HEK293 (cell line): ENCODE measurements at regions not wholly inside any gene's neighbourhood (a gene's known extent, or its start where the extent isn't known, plus 50 kb on each side); places are given as distances from the start of the nearest gene placed in this dataset.
A peak's percentile ranks its signal among the peaks of the same experiment; 100 is the strongest.

Source experiments
- CTCF ChIA-PET: fragments of 350-600 bp; formaldehyde crosslinking; extraction: SDS; loops from one replicate; lab custom pipeline; 2021; ENCODE audit warnings: antibody characterized with exemption; lab: Yijun Ruan, JAX
- POLR2A ChIA-PET: fragments of 300-600 bp; formaldehyde crosslinking; extraction: SDS; loops from one replicate; lab custom pipeline; 2020; ENCODE audit warnings: antibody characterized with exemption, inconsistent platforms; lab: Yijun Ruan, JAX
- H3K27ac ChIP-seq: fragments of 200-500 bp; sonication (Bioruptor generic); 2 replicates; pipeline ENCODE4 v1.5.1; 2014; ENCODE audit warnings: low read depth, low read length, control low read depth, inconsistent platforms; ENCODE audit errors: extremely low read depth
- H3K36me3 ChIP-seq, 2 experiments: fragments of 200-500 bp in 1 of 2; sonication (Bioruptor generic) in 1 of 2; 1 replicate in 1 of 2; 2 replicates in 1 of 2; pipeline ENCODE4 v1.5.1; 2014 to 2017; ENCODE audit warnings: inconsistent platforms in 2 of 2, low read length in 2 of 2; ENCODE audit not compliant: control insufficient read depth in 2 of 2, insufficient read depth in 1 of 2
- H3K4me1 ChIP-seq: fragments of 200-500 bp; sonication (Bioruptor generic); 2 replicates; pipeline ENCODE4 v1.5.1; 2014; ENCODE audit warnings: mild to moderate bottlenecking, low read length, inconsistent platforms; ENCODE audit not compliant: control insufficient read depth, insufficient read depth
- H3K4me3 ChIP-seq: 2 replicates; pipeline ENCODE4 v1.5.1; 2011; ENCODE audit warnings: low read depth, mild to moderate bottlenecking, control low read depth, low read length, moderate library complexity
- H3K9me3 ChIP-seq: fragments of 200-500 bp; sonication (Bioruptor generic); 2 replicates; pipeline ENCODE4 v1.5.1; 2014; ENCODE audit warnings: low read depth, low read length, inconsistent platforms; ENCODE audit not compliant: control insufficient read depth, insufficient read depth
- FEZF1 ChIP-seq: fragments of 450-650 bp; formaldehyde crosslinking; IDR thresholded peaks from 2 replicates; pipeline ENCODE4 v1.5.1; 2016; ENCODE audit warnings: missing biosample characterization, missing genetic modification characterization
- MZF1 ChIP-seq: fragments of 450-650 bp; formaldehyde crosslinking; IDR thresholded peaks from 2 replicates; pipeline ENCODE4 v1.5.1; 2017; ENCODE audit warnings: missing biosample characterization, missing genetic modification characterization, borderline replicate concordance
- OSR2 ChIP-seq: fragments of 450-650 bp; formaldehyde crosslinking; IDR thresholded peaks from 2 replicates; pipeline ENCODE4 v1.5.1; 2016; ENCODE audit warnings: missing biosample characterization, missing genetic modification characterization
- PRDM1 ChIP-seq: fragments of 450-650 bp; formaldehyde crosslinking; IDR thresholded peaks from 2 replicates; pipeline ENCODE4; 2016; ENCODE audit warnings: missing biosample characterization, missing genetic modification characterization
- SALL2 ChIP-seq: fragments of 450-650 bp; formaldehyde crosslinking; IDR thresholded peaks from 2 replicates; pipeline ENCODE4 v1.5.0; 2017; ENCODE audit warnings: missing biosample characterization, mild to moderate bottlenecking, missing genetic modification characterization, borderline replicate concordance
- TCF7L2 ChIP-seq: IDR thresholded peaks from 2 replicates; pipeline ENCODE4 v1.6.1; 2011; ENCODE audit warnings: low read depth, mild to moderate bottlenecking, inconsistent platforms, low read length, moderate library complexity, borderline replicate concordance
- ZBTB10 ChIP-seq: fragments of 450-650 bp; formaldehyde crosslinking; IDR thresholded peaks from 2 replicates; pipeline ENCODE4 v1.5.1; 2016; ENCODE audit warnings: missing biosample characterization, missing genetic modification characterization
- ZBTB44 ChIP-seq: fragments of 450-650 bp; IDR thresholded peaks from 2 replicates; pipeline ENCODE4 v1.5.1; 2018; ENCODE audit warnings: missing biosample characterization, mild to moderate bottlenecking, missing genetic modification characterization
- ZBTB48 ChIP-seq: fragments of 450-650 bp; formaldehyde crosslinking; IDR thresholded peaks from 2 replicates; pipeline ENCODE4 v1.5.1; 2016; ENCODE audit warnings: missing biosample characterization, missing genetic modification characterization
- ZNF184 ChIP-seq: fragments of 450-650 bp; IDR thresholded peaks from 2 replicates; pipeline ENCODE4 v1.5.1; 2018; ENCODE audit warnings: missing biosample characterization, mild to moderate bottlenecking, missing genetic modification characterization
- ZNF274 ChIP-seq, 2 experiments: fragments of 200-500 bp in 1 of 2; fragments of 450-650 bp in 1 of 2; sonication (Bioruptor generic) in 1 of 2; formaldehyde crosslinking in 1 of 2; IDR thresholded peaks; 2 replicates each; pipeline versions ENCODE4 v1.5.1 to v1.6.1; 2014 to 2016; ENCODE audit warnings: borderline replicate concordance in 1 of 2, inconsistent platforms in 1 of 2, low read length in 1 of 2, missing biosample characterization in 1 of 2, missing genetic modification characterization in 1 of 2
- ZNF335 ChIP-seq: fragments of 450-650 bp; formaldehyde crosslinking; conservative IDR thresholded peaks from 2 replicates; pipeline ENCODE4 v1.5.1; 2016; ENCODE audit warnings: missing biosample characterization, missing genetic modification characterization
- ZNF350 ChIP-seq: fragments of 450-650 bp; formaldehyde crosslinking; IDR thresholded peaks from 2 replicates; pipeline ENCODE4 v1.5.0; 2017; ENCODE audit warnings: missing biosample characterization, mild to moderate bottlenecking, missing genetic modification characterization
- ZNF571 ChIP-seq: fragments of 450-650 bp; formaldehyde crosslinking; IDR thresholded peaks from 2 replicates; pipeline ENCODE4 v1.5.0; 2017; ENCODE audit warnings: missing biosample characterization, missing genetic modification characterization
- ZNF580 ChIP-seq: fragments of 450-650 bp; formaldehyde crosslinking; IDR thresholded peaks from 2 replicates; pipeline ENCODE4 v1.5.1; 2016; ENCODE audit warnings: missing biosample characterization, missing genetic modification characterization
- ZNF660 ChIP-seq: fragments of 450-650 bp; IDR thresholded peaks from 2 replicates; pipeline ENCODE4 v1.5.1; 2018; ENCODE audit warnings: missing biosample characterization, mild to moderate bottlenecking, missing genetic modification characterization
- ZNF664 ChIP-seq: fragments of 450-650 bp; formaldehyde crosslinking; IDR thresholded peaks from 2 replicates; pipeline ENCODE4 v1.5.1; 2016; ENCODE audit warnings: missing biosample characterization, missing genetic modification characterization
- ZNF768 ChIP-seq: fragments of 450-650 bp; formaldehyde crosslinking; IDR thresholded peaks from 2 replicates; pipeline ENCODE4 v1.5.1; 2018; ENCODE audit warnings: missing biosample characterization, mild to moderate bottlenecking, missing genetic modification characterization
- ZSCAN30 ChIP-seq: fragments of 450-650 bp; IDR thresholded peaks from 2 replicates; pipeline ENCODE4 v1.5.1; 2018; ENCODE audit warnings: missing biosample characterization, mild to moderate bottlenecking, missing genetic modification characterization, moderate library complexity
- TF ChIP-seq, protein P1 (sequence below): fragments of 450-650 bp; formaldehyde crosslinking; conservative IDR thresholded peaks from 2 replicates; pipeline ENCODE4 v1.5.1; 2016; ENCODE audit warnings: low read depth, missing biosample characterization, missing genetic modification characterization
- TF ChIP-seq, protein P2 (sequence below): fragments of 450-650 bp; formaldehyde crosslinking; IDR thresholded peaks from 2 replicates; pipeline ENCODE4 v1.5.1; 2016; ENCODE audit warnings: missing biosample characterization, missing genetic modification characterization
- TF ChIP-seq, protein P3 (sequence below): fragments of 450-650 bp; formaldehyde crosslinking; IDR thresholded peaks from 2 replicates; pipeline ENCODE4 v1.5.1; 2017; ENCODE audit warnings: missing biosample characterization, missing genetic modification characterization

DNA sequence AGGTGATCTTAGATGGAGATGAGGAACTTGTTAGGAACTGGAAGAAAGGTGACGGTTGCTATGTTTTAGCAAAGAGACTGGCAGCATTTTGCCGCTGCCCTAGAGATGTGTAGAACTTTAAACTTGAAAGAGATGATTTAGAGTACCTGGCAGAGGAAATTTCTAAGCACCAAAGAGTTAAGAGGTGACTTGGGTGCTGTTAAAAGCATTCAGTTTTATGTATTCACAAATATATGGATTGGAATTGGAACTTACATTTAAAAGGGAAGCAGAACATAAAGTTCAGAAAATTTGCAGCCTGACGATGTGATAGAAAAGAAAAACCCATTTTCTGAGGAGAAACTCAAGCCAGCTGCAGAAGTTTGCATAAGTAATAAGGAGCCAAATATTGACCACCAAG is 176.3 kb downstream of the MOXD1 start (continued):
- TF ChIP-seq, protein P1, sequence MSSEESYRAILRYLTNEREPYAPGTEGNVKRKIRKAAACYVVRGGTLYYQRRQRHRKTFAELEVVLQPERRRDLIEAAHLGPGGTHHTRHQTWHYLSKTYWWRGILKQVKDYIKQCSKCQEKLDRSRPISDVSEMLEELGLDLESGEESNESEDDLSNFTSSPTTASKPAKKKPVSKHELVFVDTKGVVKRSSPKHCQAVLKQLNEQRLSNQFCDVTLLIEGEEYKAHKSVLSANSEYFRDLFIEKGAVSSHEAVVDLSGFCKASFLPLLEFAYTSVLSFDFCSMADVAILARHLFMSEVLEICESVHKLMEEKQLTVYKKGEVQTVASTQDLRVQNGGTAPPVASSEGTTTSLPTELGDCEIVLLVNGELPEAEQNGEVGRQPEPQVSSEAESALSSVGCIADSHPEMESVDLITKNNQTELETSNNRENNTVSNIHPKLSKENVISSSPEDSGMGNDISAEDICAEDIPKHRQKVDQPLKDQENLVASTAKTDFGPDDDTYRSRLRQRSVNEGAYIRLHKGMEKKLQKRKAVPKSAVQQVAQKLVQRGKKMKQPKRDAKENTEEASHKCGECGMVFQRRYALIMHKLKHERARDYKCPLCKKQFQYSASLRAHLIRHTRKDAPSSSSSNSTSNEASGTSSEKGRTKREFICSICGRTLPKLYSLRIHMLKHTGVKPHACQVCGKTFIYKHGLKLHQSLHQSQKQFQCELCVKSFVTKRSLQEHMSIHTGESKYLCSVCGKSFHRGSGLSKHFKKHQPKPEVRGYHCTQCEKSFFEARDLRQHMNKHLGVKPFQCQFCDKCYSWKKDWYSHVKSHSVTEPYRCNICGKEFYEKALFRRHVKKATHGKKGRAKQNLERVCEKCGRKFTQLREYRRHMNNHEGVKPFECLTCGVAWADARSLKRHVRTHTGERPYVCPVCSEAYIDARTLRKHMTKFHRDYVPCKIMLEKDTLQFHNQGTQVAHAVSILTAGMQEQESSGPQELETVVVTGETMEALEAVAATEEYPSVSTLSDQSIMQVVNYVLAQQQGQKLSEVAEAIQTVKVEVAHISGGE (tag by site-specific recombination), result no peak
- no peak for TF ChIP-seq MZF1 (tag by site-specific recombination)
- no peak for TF ChIP-seq OSR2
- no peak for TF ChIP-seq ZNF274 (IDR thresholded peaks at IDR 0.05; ENCODE audit: low read length)
- no peak for TF ChIP-seq ZNF274 (tag by site-specific recombination; IDR thresholded peaks at IDR 0.05; ENCODE audit: borderline replicate concordance)
- TF ChIP-seq ZNF335 (tag by site-specific recombination), result no peak
- TF ChIP-seq, all 188 proteins: peak for 0

DNA sequence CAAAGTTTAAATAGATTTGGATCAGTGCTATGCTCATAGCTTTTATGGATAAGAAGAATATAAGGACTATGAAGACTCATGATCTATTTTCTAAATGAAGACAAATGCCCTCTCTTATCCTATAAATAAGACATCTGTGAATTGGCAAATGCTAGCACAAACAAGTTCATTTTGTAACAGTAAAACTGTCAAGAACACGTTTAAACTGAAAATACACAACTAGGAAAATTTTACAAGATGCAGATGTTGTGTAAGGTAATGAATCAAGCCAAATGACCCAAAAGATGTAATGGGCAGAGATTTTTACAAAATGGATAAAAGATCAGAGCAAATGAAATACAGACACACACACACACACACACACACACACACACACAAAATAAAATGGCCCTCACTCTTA is 180.5 kb downstream of the MOXD1 start:
- TF ChIP-seq ZNF580 (tag by site-specific recombination) (no peak), ZBTB10 (tag by site-specific recombination) (no peak)
- TF ChIP-seq, protein P2, sequence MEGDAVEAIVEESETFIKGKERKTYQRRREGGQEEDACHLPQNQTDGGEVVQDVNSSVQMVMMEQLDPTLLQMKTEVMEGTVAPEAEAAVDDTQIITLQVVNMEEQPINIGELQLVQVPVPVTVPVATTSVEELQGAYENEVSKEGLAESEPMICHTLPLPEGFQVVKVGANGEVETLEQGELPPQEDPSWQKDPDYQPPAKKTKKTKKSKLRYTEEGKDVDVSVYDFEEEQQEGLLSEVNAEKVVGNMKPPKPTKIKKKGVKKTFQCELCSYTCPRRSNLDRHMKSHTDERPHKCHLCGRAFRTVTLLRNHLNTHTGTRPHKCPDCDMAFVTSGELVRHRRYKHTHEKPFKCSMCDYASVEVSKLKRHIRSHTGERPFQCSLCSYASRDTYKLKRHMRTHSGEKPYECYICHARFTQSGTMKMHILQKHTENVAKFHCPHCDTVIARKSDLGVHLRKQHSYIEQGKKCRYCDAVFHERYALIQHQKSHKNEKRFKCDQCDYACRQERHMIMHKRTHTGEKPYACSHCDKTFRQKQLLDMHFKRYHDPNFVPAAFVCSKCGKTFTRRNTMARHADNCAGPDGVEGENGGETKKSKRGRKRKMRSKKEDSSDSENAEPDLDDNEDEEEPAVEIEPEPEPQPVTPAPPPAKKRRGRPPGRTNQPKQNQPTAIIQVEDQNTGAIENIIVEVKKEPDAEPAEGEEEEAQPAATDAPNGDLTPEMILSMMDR (tag by site-specific recombination), result no peak
- TF ChIP-seq, protein P3, sequence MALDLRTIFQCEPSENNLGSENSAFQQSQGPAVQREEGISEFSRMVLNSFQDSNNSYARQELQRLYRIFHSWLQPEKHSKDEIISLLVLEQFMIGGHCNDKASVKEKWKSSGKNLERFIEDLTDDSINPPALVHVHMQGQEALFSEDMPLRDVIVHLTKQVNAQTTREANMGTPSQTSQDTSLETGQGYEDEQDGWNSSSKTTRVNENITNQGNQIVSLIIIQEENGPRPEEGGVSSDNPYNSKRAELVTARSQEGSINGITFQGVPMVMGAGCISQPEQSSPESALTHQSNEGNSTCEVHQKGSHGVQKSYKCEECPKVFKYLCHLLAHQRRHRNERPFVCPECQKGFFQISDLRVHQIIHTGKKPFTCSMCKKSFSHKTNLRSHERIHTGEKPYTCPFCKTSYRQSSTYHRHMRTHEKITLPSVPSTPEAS (tag by site-specific recombination), result peak; percentile 35; the same call in 1 of the 2 replicates
- H3K36me3 ChIP-seq, result no peaks in the 10 kb centered on the region
- H3K9me3 ChIP-seq, result no peaks in the 10 kb centered on the region
- H3K4me3 ChIP-seq, result no peak overlapping the region
- CTCF ChIA-PET, result interaction anchor here (0.6 to 2.4 kb wide), 6 partner anchors 10 to 305 kb away, joined by 3 to 5 read pairs (median 4); no protein-coding TSS in a partner anchor
- POLR2A ChIA-PET, result interaction anchor here (0.6 kb wide), 1 partner anchor 272 kb away, joined by 4 read pairs; no protein-coding TSS in a partner anchor
- no peak overlapping the region for H3K27ac ChIP-seq
- no peaks in the 10 kb centered on the region for H3K4me1 ChIP-seq

GRCh38 chr6:132219901-132220300 is 181.4 kb downstream of the MOXD1 start:
- TF ChIP-seq ZNF664 (tag by site-specific recombination), result no peak
- TF ChIP-seq ZNF660 (tag by site-specific recombination), result no peak
- TF ChIP-seq ZBTB44 (tag by site-specific recombination), result no peak
- TF ChIP-seq ZBTB48 (tag by site-specific recombination), result no peak
- TF ChIP-seq FEZF1 (tag by site-specific recombination), result no peak
- no peak for TF ChIP-seq ZNF184 (tag by site-specific recombination)
- TF ChIP-seq ZNF350 (tag by site-specific recombination), result no peak
- no peak for TF ChIP-seq SALL2 (tag by site-specific recombination)
- TF ChIP-seq ZSCAN30 (tag by site-specific recombination), result no peak
- no peak for TF ChIP-seq PRDM1 (tag by site-specific recombination)
- TF ChIP-seq TCF7L2, result no peak
- TF ChIP-seq ZNF571, result no peak
- TF ChIP-seq ZNF768 (tag by site-specific recombination), result no peak
- no peak overlapping the region for H3K27ac ChIP-seq
- no peaks in the 10 kb centered on the region for H3K36me3 ChIP-seq
- CTCF ChIA-PET, result interaction anchor here (1.6 to 5.3 kb wide), 3 partner anchors 9 to 304 kb away, joined by 4 to 91 read pairs (median 10); no protein-coding TSS in a partner anchor
- H3K4me3 ChIP-seq, result no peak overlapping the region
- H3K9me3 ChIP-seq, result no peaks in the 10 kb centered on the region
- POLR2A ChIA-PET, result no interaction called here
- no peaks in the 10 kb centered on the region for H3K4me1 ChIP-seq
